A549 (cell line): ENCODE measurements at regions not wholly inside any gene's neighbourhood (a gene's known extent, or its start where the extent isn't known, plus 50 kb on each side); places are given as distances from the start of the nearest gene placed in this dataset.

ENCODE experiments used
- ATAC-seq, 2 experiments: fragments of 200-7000 bp in 1 of 2; fragments of >200 bp in 1 of 2; cut with Nextera tagmentation in 1 of 2; cut with Tn5 transposase in 1 of 2; 3 replicates each; pipeline versions ENCODE4 v1.8.0 to v1.9.1; 2018 to 2020; ENCODE audit warnings: mild to moderate bottlenecking in 1 of 2, moderate library complexity in 1 of 2
- CTCF ChIA-PET: fragments of 300-600 bp; sonication (Branson Sonifier 250); formaldehyde crosslinking; extraction: SDS; loops from one replicate; lab custom pipeline; 2021; ENCODE audit warnings: antibody characterized with exemption, inconsistent platforms; lab: Yijun Ruan, JAX
- POLR2A ChIA-PET: fragments of 350-600 bp; formaldehyde crosslinking; extraction: SDS; loops from one replicate; lab custom pipeline; 2021; ENCODE audit warnings: antibody characterized with exemption, inconsistent platforms; lab: Yijun Ruan, JAX
- DNase-seq, 2 experiments: peaks; one replicate each; pipeline versions ENCODE4 v3.0.0 to v3.0.0-alpha.2; 2011 to 2016; ENCODE audit warnings: low read depth in 1 of 2, low spot score in 1 of 2
- FAIRE-seq: peaks from 2 replicates; lab custom pipeline; 2011; peaks lifted over from hg19 to GRCh38; lab: Jason Lieb, UNC
- H3K27ac ChIP-seq, 2 experiments: fragments of >200 bp; sonication (Bioruptor Twin); formaldehyde crosslinking; 3 replicates each; pipeline ENCODE4 v1.5.1; 2016 to 2017
- H3K4me1 ChIP-seq: fragments of >200 bp; sonication (Bioruptor Twin); formaldehyde crosslinking; 3 replicates; pipeline ENCODE4 v1.6.1; 2016
- H3K4me2 ChIP-seq: fragments of >200 bp; sonication (Bioruptor Twin); formaldehyde crosslinking; 3 replicates; pipeline ENCODE4 v1.6.1; 2016
- H3K4me3 ChIP-seq: fragments of >200 bp; sonication (Bioruptor Twin); formaldehyde crosslinking; 3 replicates; pipeline ENCODE4 v1.5.1; 2016
- H3K9me3 ChIP-seq: fragments of >200 bp; sonication (Bioruptor Twin); formaldehyde crosslinking; 3 replicates; pipeline ENCODE4 v1.6.1; 2016
- BCL3 ChIP-seq: fragments of >200 bp; sonication (Bioruptor Twin); formaldehyde crosslinking; IDR thresholded peaks from 3 replicates; pipeline ENCODE4 v1.6.1; 2016
- CHD2 ChIP-seq: fragments of 150-350 bp; IDR thresholded peaks from 2 replicates; pipeline ENCODE4 v1.6.1; 2014; ENCODE audit warnings: low read length; ENCODE audit not compliant: partially characterized antibody
- CHD4 ChIP-seq: fragments of 200-600 bp; sonication (generic); IDR thresholded peaks from 2 replicates; pipeline ENCODE4 v1.6.1; 2016; ENCODE audit warnings: antibody characterized with exemption, mild to moderate bottlenecking, borderline replicate concordance
- EHF ChIP-seq: fragments of 250-450 bp; sonication (Bioruptor Pico); IDR thresholded peaks from 2 replicates; pipeline ENCODE4 v1.5.0; 2020; ENCODE audit warnings: mild to moderate bottlenecking
- EHMT2 ChIP-seq: fragments of 200-600 bp; sonication (generic); IDR thresholded peaks from 2 replicates; pipeline ENCODE4 v1.6.1; 2016; ENCODE audit warnings: antibody characterized with exemption, low read depth, mild to moderate bottlenecking, moderate library complexity
- ELK1 ChIP-seq: fragments of 150-350 bp; IDR thresholded peaks from 2 replicates; pipeline ENCODE4 v1.6.1; 2014; ENCODE audit warnings: low read depth, mild to moderate bottlenecking, low read length
- ESRRA ChIP-seq: fragments of 150-350 bp; IDR thresholded peaks from 2 replicates; pipeline ENCODE4 v1.6.1; 2014; ENCODE audit warnings: mild to moderate bottlenecking, low read length, borderline replicate concordance
- FOSB ChIP-seq: fragments of 250-450 bp; sonication (Bioruptor Pico); IDR thresholded peaks from 2 replicates; pipeline ENCODE4 v1.5.0; 2020; ENCODE audit warnings: mild to moderate bottlenecking, moderate library complexity
- HDAC2 ChIP-seq: fragments of 200-600 bp; sonication (generic); IDR thresholded peaks from 2 replicates; pipeline ENCODE4 v1.6.1; 2016
- HES2 ChIP-seq: fragments of >200 bp; sonication (Bioruptor Twin); formaldehyde crosslinking; IDR thresholded peaks from 2 replicates; pipeline ENCODE4 v1.6.1; 2016
- HOXA7 ChIP-seq: fragments of 250-450 bp; sonication (Bioruptor Pico); IDR thresholded peaks from 2 replicates; pipeline ENCODE4 v1.5.0; 2020; ENCODE audit warnings: mild to moderate bottlenecking, moderate library complexity
- JUNB ChIP-seq: fragments of >200 bp; sonication (Bioruptor Twin); formaldehyde crosslinking; IDR thresholded peaks from 2 replicates; pipeline ENCODE4 v1.6.1; 2016
- MAFK ChIP-seq: fragments of 450-650 bp; IDR thresholded peaks from 2 replicates; pipeline ENCODE4 v1.6.1; 2014; ENCODE audit not compliant: partially characterized antibody
- MAZ ChIP-seq: fragments of 150-350 bp; IDR thresholded peaks from 2 replicates; pipeline ENCODE4 v1.6.1; 2014; ENCODE audit warnings: antibody characterized with exemption, low read depth, low read length, borderline replicate concordance
- NFE2L2 ChIP-seq: fragments of 150-350 bp; conservative IDR thresholded peaks from 2 replicates; pipeline ENCODE4 v1.6.1; 2014; ENCODE audit warnings: low read length
- PHF8 ChIP-seq: fragments of 200-600 bp; sonication (generic); IDR thresholded peaks from 2 replicates; pipeline ENCODE4 v1.6.1; 2016; ENCODE audit warnings: low read depth, mild to moderate bottlenecking, antibody characterized with exemption, moderate library complexity, borderline replicate concordance
- POLR2A ChIP-seq: IDR thresholded peaks from 2 replicates; pipeline ENCODE4 v1.6.1; 2012; ENCODE audit warnings: mild to moderate bottlenecking, low read length
- POLR2AphosphoS2 ChIP-seq: conservative IDR thresholded peaks from 2 replicates; pipeline ENCODE4 v1.6.1; 2012; ENCODE audit warnings: low read length, improper control_type of control experiment, inconsistent platforms
- RARB ChIP-seq: fragments of 250-450 bp; sonication (Bioruptor Pico); IDR thresholded peaks from 2 replicates; pipeline ENCODE4 v1.8.0; 2021; ENCODE audit warnings: mild to moderate bottlenecking, moderate library complexity
- RCOR1 ChIP-seq: fragments of 150-350 bp; IDR thresholded peaks from 2 replicates; pipeline ENCODE4 v1.6.1; 2014; ENCODE audit warnings: antibody characterized with exemption, low read length, low read depth
- TP53 ChIP-seq: fragments of 250-450 bp; sonication (Bioruptor Pico); IDR thresholded peaks from 2 replicates; pipeline ENCODE4 v1.5.0; 2021; ENCODE audit warnings: mild to moderate bottlenecking, moderate library complexity
- USF2 ChIP-seq: fragments of 450-650 bp; IDR thresholded peaks from 2 replicates; pipeline ENCODE4 v1.6.1; 2014; ENCODE audit warnings: antibody characterized with exemption
- ZC3H11A ChIP-seq: fragments of 450-650 bp; IDR thresholded peaks from 2 replicates; pipeline ENCODE4 v1.6.1; 2014; ENCODE audit warnings: antibody characterized with exemption, mild to moderate bottlenecking
- ZNF302 ChIP-seq: fragments of 250-450 bp; sonication (Bioruptor Pico); IDR thresholded peaks from 2 replicates; pipeline ENCODE4 v1.9.0; 2021; ENCODE audit warnings: inconsistent platforms, mild to moderate bottlenecking, moderate library complexity
- ZSCAN20 ChIP-seq: fragments of 250-450 bp; sonication (Bioruptor Pico); IDR thresholded peaks from 2 replicates; pipeline ENCODE4 v1.8.0; 2022; ENCODE audit warnings: mild to moderate bottlenecking, moderate library complexity
- WGBS: methylation state at CpG from one replicate; pipeline ENCODE4 v1.1.6; 2017; ENCODE audit errors: missing lambda C conversion rate; 5-methylcytosine and 5-hydroxymethylcytosine counted together

DNA sequence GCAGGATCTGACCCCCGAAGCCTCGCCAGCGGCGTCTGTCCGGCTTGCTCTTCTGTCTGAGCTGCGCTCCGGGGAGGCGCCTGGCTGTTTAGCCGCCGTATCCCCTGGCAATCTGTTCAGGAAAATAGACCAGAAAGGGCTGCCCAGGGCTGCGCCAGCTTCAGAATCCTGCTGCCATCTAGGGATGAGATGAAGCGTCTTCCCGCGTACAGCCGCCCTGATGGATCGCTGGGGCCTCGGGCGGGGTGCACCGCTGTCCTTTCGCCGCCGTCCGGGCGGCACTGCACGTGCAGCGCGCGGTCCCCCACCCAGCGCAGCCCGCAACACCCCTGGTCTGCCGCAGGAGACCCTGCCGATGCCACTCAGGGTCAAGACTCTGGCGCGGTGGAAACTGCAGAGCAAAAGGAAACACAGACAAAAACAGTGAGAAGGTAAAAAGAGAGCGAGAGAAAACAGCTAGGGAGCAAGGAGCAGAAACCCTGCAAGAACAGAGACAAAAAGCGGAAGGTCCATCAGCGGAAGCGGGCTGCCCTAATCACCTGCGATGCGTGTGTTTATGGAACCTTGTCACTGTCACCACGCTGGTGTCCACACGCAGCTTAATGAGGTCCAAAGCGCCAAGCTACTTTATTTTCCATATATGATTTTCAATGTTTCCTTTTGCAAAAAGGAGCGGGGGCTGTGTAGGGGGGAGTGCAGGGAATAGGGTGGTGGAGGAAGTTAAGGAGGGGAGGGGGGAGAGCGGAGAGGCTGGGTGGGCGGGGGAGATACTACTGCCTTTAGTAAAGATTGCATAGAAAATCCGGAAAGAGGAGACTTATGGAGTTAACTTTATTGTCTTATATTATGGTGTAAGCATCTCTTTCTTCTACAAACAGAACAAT, 2113.3 kb upstream of the PIK3C3 start (continued):
- no peak for TF ChIP-seq HES2
- TF ChIP-seq CHD2, result no peak
- TF ChIP-seq HDAC2, result no peak
- no peak for TF ChIP-seq BCL3
- no peak for TF ChIP-seq USF2
- TF ChIP-seq NFE2L2, result no peak
- TF ChIP-seq RCOR1, result no peak
- TF ChIP-seq EHF (CRISPR knock-in tag), result no peak

DNA sequence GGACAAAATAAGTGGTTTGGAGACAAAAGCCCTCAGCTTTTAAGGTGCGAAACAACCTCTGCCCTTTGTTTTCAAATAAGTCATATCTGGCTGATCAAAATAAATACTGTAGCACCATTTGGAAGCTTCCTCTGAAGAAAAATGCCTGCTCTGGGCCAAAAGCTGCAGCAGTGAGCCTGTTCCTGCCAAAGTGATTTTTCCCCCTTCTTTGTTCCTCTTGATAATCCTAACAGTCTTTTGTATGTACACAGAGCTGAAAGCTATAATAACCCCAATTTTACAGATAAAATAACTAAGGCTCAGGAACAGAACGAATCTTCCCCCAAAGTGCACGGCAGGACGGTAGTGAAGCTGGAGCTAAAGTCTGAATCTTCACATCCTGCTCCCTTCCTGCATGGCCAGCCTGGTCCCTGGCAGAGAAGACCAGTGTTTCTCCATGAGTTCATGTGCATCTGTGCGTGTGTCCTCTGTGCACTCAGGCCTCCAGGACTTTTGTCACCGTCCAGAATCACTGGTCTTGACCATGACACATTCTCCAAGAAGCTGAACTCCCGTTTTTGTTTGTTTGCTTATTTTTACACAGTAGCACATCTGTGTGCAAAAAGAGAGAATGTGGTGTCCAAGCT, 2114.1 kb upstream of the PIK3C3 start:
- no peaks in the 10 kb centered on the region for H3K4me1 ChIP-seq
- CTCF ChIA-PET, result interaction anchor here (1.1 to 1.9 kb wide), 5 partner anchors 9 to 24 kb away, joined by 3 to 7 read pairs (median 4); no protein-coding TSS in a partner anchor
- H3K27ac ChIP-seq, result no peak overlapping the region
- H3K4me2 ChIP-seq, result peak overlapping the region; percentile 84
- ATAC-seq, result peak in 1 of 2 experiments; percentile 42; a peak in 3 of 6 replicates
- POLR2A ChIA-PET, result no interaction called here
- WGBS, result 32% methylated on average over 7 of the region's 7 CpGs
- FAIRE-seq, result no peak
- H3K4me3 ChIP-seq, result peak overlapping the region; percentile 32
- TF ChIP-seq ZSCAN20, result no peak
- no peak for TF ChIP-seq EHF (CRISPR knock-in tag)
- TF ChIP-seq FOSB (CRISPR knock-in tag), result no peak
- TF ChIP-seq HDAC2, result no peak
- TF ChIP-seq ESRRA, result no peak
- no peak for TF ChIP-seq ELK1
- TF ChIP-seq MAZ, result no peak
- no peak for TF ChIP-seq ZC3H11A
- TF ChIP-seq POLR2A, result no peak
- TF ChIP-seq PHF8, result no peak
- TF ChIP-seq RCOR1, result no peak
- no peak for TF ChIP-seq NFE2L2
- TF ChIP-seq TP53 (CRISPR knock-in tag), result no peak
- no peak for TF ChIP-seq POLR2AphosphoS2
- no peak for TF ChIP-seq HOXA7 (CRISPR knock-in tag)
- TF ChIP-seq MAFK, result no peak
- no peak for DNase-seq
- H3K9me3 ChIP-seq, result no peaks in the 10 kb centered on the region

GRCh38 chr18:39840406-39840805, 2114.6 kb upstream of the PIK3C3 start:
- POLR2A ChIA-PET, result no interaction called here
- H3K4me3 ChIP-seq, result no peak overlapping the region
- H3K4me1 ChIP-seq, result no peaks in the 10 kb centered on the region
- 38% methylated on average over 3 of the region's 3 CpGs for WGBS
- DNase-seq (no peak), FAIRE-seq (no peak), ATAC-seq (no peak)
- H3K9me3 ChIP-seq, result no peaks in the 10 kb centered on the region
- CTCF ChIA-PET, result interaction anchor here (1.2 to 1.9 kb wide), 4 partner anchors 10 to 24 kb away, joined by 3 to 7 read pairs (median 4); no protein-coding TSS in a partner anchor
- no peak overlapping the region for H3K4me2 ChIP-seq
- H3K27ac ChIP-seq, result no peak overlapping the region
- TF ChIP-seq JUNB (no peak), ZNF302 (CRISPR knock-in tag) (no peak), ELK1 (no peak), RARB (CRISPR knock-in tag) (no peak), EHMT2 (no peak), CHD4 (no peak)
